ENCODE measurements at regions not wholly inside any gene's neighbourhood (a gene's known extent, or its start where the extent isn't known, plus 50 kb on each side); places are given as distances from the start of the nearest gene placed in this dataset.

DNA sequence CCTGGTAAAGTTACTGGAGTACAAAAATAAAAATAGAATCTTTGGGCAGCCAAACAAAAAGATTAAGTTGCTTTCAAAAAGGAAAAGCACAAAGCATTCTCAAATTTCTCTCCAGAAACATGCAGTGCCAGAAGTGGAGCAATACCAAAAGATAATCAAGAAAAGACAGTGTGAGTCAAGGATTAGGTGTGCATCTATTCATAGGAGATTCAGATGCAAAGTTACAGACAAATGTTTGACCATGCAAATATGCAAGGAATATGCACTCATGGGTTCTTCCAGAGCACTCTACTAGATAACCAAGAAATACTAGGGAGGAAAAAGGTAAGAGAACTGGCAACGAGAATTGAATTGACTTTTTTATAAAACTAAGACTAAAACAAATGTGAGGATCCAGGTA is 51.8 kb upstream of the CDH20 start:
- no peak for DNase-seq

DNA sequence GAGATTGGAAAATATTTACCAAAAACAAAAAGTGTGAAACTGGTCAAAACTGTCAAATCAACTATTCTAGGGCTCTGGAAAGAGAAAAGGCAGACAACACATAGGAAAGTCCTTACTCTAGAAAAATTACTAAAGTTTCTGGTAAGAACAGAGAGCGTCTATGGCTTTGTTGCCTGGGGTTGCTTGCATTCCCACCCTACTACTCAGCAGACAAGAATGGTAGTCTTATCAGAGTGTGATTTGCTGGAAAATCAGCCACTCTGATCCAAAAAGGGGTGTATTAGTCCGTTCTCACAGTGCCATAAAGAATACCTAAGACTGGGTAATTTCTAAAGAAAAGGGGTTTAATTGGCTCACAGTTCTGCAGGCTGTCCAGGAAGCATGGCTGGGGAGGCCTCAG is 50.3 kb upstream of the CDH20 start:
- no peak for DNase-seq

All from hindlimb muscle (tissue), 1 donor.